GM12892 (cell line): ENCODE measurements at regions not wholly inside any gene's neighbourhood (a gene's known extent, or its start where the extent isn't known, plus 50 kb on each side); places are given as distances from the start of the nearest gene placed in this dataset.

Experiments
- POLR2A ChIP-seq: IDR thresholded peaks from 2 replicates; pipeline ENCODE4 v1.6.1; 2011; ENCODE audit warnings: low read depth, low read length, control low read depth
- POLR2AphosphoS5 ChIP-seq: IDR thresholded peaks from 2 replicates; pipeline ENCODE4 v1.6.1; 2011; ENCODE audit warnings: low read depth, low read length, control low read depth

DNA sequence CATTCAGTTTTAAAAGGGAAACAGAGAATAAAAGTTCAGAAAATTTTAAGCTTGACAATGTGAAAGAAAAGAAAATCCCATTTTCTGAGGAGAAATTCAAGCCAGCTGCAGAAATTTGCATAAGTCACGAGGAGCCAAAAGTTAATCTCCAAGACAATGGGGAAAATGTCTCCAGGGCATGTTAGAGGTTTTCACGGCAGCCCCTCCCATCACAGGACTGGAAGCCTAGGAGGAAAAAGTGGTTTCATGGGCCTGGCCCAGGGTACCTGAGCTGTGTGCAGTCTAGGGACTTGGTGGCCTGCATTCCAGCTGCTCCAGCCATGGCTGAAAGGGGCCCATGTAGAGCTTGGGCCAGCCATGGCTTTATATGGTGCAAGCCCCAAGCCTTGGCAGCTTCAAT lies 59.6 kb upstream of the NXPH1 start:
- TF ChIP-seq POLR2A (no peak), POLR2AphosphoS5 (no peak)
